ES-I3 (cell line): ENCODE measurements at regions not wholly inside any gene's neighbourhood (a gene's known extent, or its start where the extent isn't known, plus 50 kb on each side); places are given as distances from the start of the nearest gene placed in this dataset.
"Not testable (repeated sequence)": the region's sequence is repeated elsewhere in the genome, so short reads cannot be mapped to it uniquely, and the experiment has no call there.

ENCODE experiments used
- H3K36me3 ChIP-seq: 2 replicates; pipeline ENCODE4 v1.6.1; 2013; ENCODE audit warnings: mild to moderate bottlenecking, low read length, control low read depth, moderate library complexity; ENCODE audit not compliant: insufficient read depth
- H3K4me1 ChIP-seq: 2 replicates; pipeline ENCODE4 v1.6.1; 2013; ENCODE audit warnings: mild to moderate bottlenecking, control low read depth, low read length; ENCODE audit not compliant: insufficient read depth
- H3K9ac ChIP-seq: 2 replicates; pipeline ENCODE4 v1.6.1; 2013; ENCODE audit warnings: low read depth, mild to moderate bottlenecking, low read length, moderate library complexity
- H3K9me3 ChIP-seq: 2 replicates; pipeline ENCODE4 v1.6.1; 2013; ENCODE audit warnings: mild to moderate bottlenecking, low read length, moderate library complexity; ENCODE audit not compliant: control insufficient read depth, insufficient read depth

DNA sequence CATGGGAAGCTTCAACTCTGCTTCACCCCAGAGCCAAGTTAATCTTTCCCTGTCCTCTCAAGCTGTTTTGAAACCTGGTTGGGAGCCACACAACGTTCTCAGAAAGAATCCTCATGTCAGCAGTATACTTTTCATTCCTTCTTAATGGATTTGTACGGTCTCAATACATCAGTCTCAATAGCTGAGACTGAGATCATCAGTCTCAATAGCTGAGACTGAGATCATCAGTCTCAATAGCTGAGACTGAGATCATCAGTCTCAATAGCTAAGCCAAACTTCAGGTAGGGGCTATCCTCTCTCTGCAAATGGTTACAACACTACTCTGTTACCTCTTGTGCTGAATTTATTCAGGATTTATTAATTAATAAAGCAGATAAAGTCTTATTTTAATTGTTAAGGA is 1317.4 kb upstream of the CDH9 start:
- no peaks in the 10 kb centered on the region for H3K9me3 ChIP-seq
- no peak overlapping the region for H3K9ac ChIP-seq
- no peaks in the 10 kb centered on the region for H3K36me3 ChIP-seq
- H3K4me1 ChIP-seq: no peaks in the 10 kb centered on the region

DNA sequence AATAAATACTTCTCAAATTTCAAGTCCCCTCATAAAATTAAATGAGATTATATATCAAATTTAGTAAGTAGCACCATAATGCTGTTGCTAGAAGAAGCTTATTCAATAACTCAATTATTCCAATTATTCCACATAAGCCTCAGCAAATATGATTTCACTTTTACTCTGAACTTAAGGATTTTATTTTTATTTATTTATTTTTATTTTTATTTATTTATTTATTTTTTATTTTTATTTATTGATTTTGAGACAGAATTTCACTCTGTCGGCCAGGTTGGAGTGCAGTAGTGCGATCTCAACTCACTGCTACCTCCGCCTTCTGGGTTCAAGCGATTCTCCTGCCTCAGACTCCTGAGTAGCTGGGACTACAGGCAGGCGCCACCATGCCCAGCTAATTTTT is 1308.3 kb upstream of the CDH9 start:
- no peaks in the 10 kb centered on the region for H3K4me1 ChIP-seq
- H3K9me3 ChIP-seq: no peaks in the 10 kb centered on the region; the same call in 1 of the 2 replicates
- no peaks in the 10 kb centered on the region for H3K36me3 ChIP-seq
- no peak overlapping the region for H3K9ac ChIP-seq

DNA sequence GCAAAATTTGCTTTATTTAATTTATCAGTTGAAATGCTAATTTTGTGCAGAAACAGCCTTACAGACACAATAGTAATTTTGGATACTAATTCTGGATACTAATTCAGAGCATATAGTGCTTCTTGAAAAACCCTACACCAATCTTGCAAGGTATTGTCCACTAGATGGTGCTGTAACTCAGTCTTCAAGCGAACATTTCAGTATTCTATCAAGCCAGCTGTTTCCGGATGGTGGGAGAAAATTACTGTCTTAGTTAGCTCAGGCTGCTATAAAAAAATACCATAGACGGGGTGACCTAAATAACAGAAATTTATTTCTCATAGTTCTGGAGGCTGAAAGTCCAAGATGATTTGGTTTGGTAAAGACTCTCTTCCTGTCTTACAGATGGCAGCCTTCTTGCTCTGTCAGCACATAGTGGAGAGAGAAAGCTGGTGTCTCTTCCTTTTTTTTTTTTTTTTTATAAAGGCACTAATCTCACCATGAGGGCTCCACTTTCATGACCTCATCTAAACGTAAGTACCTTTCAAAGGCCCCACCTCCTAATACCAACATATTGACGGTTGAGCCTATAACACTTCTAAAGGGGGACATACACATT is 1306.5 kb upstream of the CDH9 start:
- Histone ChIP-seq H3K9ac (no peak overlapping the region), H3K36me3 (no peaks in the 10 kb centered on the region), H3K4me1 (no peaks in the 10 kb centered on the region), H3K9me3 (no peaks in the 10 kb centered on the region; the same call in 1 of the 2 replicates)

DNA sequence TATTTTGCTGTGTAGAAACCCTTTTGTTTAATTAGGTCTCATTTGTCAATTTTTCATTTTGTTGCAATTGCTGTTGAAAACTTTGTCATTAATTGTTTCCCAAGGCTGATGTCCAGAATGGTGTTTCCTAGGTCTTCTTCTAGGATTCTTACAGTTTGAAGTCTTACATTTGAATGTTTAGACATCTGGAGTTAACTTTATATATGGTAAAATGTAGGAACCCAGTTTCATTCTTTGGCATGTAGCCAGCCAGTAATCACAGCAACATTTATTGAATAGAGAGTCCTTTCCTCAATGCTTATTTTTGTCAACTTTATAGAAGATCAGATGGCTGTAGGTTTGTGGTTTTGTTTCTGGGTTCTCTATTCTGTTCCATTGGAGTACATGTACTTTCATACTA is 1290.8 kb upstream of the CDH9 start:
- Histone ChIP-seq H3K9ac (no peak overlapping the region), H3K36me3 (no peaks in the 10 kb centered on the region), H3K9me3 (no peaks in the 10 kb centered on the region), H3K4me1 (no peaks in the 10 kb centered on the region)

DNA sequence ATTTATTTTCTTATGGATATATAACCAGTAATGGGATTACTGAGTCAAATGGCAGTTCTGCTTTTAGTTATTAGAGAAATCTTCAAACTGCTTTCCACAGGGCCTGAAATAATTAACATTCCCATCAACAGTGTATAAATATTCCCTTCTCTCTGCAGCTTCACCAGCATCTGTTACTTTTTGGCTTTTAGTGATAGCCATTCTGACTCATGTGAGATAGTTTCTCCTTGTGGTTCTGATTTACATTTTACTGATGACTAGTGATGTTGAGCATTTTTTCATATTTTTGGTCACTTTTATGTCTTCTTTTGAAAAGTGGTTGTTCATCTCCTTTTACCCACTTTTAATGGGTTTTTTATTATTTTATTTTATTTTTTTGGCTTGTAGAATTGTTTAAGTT is 1290.3 kb upstream of the CDH9 start:
- H3K9ac ChIP-seq: no peak overlapping the region
- H3K36me3 ChIP-seq: no peaks in the 10 kb centered on the region
- H3K4me1 ChIP-seq: no peaks in the 10 kb centered on the region
- H3K9me3 ChIP-seq: no peaks in the 10 kb centered on the region

DNA sequence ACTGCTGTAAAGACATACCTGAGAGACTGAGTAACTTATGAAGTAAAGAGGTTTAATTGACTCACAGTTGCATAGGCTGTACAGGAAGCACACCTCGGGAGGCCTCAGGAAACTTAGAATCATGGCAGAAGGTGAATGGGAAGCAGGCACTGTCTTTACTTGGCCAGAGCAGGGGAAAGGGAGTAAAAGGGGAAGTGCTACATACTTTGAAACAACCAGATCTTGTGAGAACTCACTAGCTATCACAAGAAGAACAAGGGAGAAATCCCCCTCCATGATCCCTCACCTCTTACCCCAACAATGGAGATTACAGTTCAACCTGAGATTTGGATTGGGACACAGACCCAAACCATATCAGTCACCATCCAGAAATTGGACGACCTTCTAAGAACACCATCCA is 1285.8 kb upstream of the CDH9 start:
- H3K36me3 ChIP-seq: no peaks in the 10 kb centered on the region
- no peaks in the 10 kb centered on the region for H3K4me1 ChIP-seq
- H3K9ac ChIP-seq: no peak overlapping the region; the same call in 1 of the 2 replicates
- no peaks in the 10 kb centered on the region for H3K9me3 ChIP-seq

DNA sequence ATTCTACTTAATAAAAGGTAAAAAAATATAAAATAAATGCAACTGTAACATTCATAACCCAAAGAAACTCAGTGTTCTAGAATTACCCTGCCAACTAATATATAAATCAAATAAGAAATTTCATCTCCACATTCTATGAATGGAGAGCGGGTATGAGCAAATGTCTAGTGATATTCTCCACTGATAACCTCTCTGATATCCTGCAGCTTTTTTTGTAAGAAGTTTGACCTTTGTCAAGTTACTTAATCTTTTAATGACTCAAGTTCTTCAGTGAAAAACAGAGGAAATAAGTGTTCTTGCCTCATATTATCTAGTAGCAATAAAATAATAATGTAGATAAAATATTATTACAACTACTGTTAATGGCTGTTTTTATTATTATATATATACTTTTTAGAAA is 1275.6 kb upstream of the CDH9 start:
- no peaks in the 10 kb centered on the region for H3K9me3 ChIP-seq
- H3K4me1 ChIP-seq: no peaks in the 10 kb centered on the region
- no peak overlapping the region for H3K9ac ChIP-seq
- H3K36me3 ChIP-seq: no peaks in the 10 kb centered on the region

DNA sequence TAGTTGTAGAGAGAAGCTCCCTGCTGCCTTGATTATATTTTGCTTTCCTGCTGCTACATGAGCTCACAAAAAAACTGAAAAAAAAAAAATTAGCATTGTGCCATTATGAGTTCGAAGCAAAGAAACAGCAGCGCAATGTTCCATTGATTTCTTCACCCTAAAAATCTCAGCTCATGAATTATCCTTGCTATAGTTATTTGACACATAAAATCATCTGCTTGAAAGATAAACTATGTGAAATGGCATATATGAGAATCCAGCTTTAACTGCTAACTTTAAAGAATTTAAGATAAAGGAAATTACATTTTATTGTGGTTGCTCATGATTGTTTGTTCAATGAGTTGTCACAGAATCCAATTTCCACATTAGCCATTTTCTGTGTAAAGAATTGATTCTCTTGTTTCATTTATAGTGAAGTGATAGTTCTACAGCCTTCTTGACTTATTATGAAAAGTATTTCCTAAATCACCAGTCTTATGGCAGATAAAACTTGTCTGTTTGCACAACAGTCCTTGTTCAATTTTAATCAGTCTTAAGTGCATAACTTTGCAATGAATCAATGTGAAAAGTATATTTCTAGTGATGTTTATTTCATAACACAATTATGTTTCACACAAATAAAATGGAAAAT is 1275.0 kb upstream of the CDH9 start:
- H3K4me1 ChIP-seq: no peaks in the 10 kb centered on the region
- no peaks in the 10 kb centered on the region for H3K36me3 ChIP-seq
- no peak overlapping the region for H3K9ac ChIP-seq
- H3K9me3 ChIP-seq: no peaks in the 10 kb centered on the region

DNA sequence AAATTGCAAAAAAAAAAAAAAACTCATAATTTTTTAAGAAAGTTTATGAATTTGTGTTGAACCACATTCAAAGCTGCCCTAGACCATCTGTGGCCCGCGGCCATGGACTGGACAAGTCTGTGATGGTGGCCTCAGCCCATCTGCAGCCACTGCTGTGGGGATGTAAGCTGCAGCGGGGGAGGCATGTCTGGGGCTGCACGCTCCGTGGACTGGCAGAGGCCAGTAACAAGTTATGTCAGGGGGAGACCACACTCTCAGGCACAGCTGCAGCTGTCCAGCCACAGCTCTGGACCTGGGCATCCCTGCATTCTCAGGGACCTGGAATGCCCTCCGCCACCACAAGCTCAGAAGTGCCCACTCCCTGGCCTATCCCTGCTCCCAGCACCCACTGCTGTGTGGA is 1272.3 kb upstream of the CDH9 start:
- no peaks in the 10 kb centered on the region for H3K9me3 ChIP-seq
- no peak overlapping the region for H3K9ac ChIP-seq
- H3K4me1 ChIP-seq: no peaks in the 10 kb centered on the region
- H3K36me3 ChIP-seq: no peaks in the 10 kb centered on the region

DNA sequence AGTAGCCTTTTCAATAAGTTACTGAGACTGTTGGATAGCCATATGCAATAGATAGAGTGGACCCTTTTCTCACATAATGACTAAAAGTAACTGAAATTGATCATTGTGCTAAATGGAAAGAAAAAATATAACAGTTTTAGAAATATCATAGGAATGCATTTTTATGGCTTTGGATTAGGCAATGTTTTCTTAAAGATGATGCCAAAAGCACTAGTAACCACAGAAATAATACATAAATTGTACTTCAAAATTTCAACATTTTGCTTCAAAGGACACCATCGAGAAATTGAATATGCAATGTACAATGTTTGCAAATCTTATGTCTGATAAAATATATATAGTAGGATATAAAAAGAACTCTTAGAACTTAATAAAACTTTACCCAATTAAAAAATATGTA is 1267.5 kb upstream of the CDH9 start:
- no peaks in the 10 kb centered on the region for H3K4me1 ChIP-seq
- no peaks in the 10 kb centered on the region; the same call in 1 of the 2 replicates for H3K9me3 ChIP-seq
- no peak overlapping the region for H3K9ac ChIP-seq
- no peaks in the 10 kb centered on the region for H3K36me3 ChIP-seq

DNA sequence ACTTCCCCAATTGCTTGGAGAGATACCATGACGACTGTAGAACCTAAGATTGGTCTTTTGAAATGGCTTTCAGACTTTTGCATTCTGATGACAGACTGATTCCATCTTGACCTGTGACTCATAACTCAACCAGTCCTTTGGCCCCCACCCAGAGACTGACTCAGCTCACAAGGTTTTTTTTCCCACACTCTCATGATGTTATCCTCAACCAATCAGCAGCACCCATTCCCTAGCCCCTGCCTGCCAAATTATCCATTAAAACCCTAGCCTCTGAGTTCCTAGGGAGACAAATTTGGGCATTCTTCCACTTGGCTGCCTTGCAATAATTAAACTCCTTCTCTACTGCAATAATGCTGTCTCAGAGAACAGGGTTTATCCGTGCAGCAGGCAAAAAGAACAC is 1263.3 kb upstream of the CDH9 start:
- no peaks in the 10 kb centered on the region for H3K4me1 ChIP-seq
- H3K9ac ChIP-seq: no peak overlapping the region
- no peaks in the 10 kb centered on the region for H3K36me3 ChIP-seq
- no peaks in the 10 kb centered on the region; the same call in 1 of the 2 replicates for H3K9me3 ChIP-seq

DNA sequence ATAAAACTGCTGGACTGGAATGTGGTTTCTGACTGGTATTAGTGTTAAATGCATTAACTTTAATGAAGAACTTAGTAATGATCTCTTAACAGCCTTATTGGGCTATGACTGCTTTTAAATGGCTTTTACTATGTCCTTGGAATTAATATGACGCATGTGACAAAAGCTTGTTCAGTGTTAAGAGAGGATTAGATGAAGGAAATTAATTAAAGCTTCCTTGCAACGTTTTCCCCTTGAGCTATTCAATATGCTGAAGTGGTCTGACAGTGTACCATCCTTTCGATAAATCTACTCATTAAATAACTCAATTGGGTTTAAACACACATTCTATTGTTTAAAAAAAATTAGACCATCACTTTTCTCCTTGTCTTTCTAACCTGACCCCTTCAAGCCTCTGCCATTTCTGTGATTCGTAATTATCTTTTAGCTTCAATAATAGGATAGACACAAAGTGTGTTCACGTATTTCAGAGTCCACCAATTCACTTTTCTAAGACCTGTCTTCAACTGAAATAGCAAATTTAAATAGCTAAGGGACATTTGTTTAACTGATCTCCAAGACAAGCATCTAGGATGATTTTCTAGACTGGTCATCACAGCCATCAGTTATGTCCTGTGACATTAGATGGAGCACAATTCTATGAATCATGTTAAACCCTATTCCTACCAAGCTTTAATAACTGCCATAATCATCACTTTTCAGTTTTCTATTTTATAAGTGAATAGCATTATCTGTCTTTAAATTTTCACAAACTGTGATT is 1258.0 kb upstream of the CDH9 start:
- Histone ChIP-seq H3K9ac (no peak overlapping the region), H3K4me1 (no peaks in the 10 kb centered on the region), H3K9me3 (no peaks in the 10 kb centered on the region), H3K36me3 (no peaks in the 10 kb centered on the region)

DNA sequence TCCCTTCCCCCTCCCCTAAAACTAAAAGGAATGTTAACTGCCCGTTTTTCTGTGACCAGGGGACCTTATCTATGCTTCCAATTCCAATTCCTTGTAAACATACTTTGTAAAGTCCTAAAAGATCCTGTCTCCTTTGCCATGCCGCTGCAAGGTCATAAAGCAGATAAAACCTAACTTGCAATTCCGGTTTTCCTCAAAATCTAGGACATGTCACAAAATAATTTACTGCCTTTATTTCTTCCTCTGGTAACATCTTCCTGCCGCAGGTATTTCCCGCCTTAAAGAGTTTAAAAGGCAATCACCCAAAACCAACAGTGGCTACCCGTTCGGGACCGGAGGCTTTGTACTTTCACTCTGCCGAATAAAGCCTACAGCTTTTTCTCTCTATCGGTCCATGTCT is 1248.6 kb upstream of the CDH9 start:
- H3K9me3 ChIP-seq, H3K4me1 ChIP-seq, H3K36me3 ChIP-seq, H3K9ac ChIP-seq: not testable (repeated sequence)

DNA sequence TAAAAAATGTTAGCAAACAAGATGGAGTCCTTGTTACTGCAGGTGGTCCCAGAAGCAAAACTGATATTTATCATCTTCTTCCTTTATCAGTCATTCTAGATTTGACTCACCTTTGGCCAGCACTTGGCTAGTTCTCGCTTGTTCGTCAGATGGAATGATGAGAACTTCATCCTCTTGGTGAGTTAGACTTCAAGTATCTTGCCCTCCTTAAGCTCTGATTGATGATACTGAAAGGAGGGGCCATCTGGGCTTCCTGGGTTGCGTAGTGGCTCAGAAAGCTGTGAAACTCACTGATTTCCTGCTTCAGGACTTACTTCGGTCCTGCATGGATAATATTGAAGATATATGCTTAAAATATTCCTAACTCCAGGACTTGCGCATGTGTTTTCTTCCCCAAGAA is 1248.2 kb upstream of the CDH9 start:
- no peaks in the 10 kb centered on the region for H3K36me3 ChIP-seq
- no peaks in the 10 kb centered on the region for H3K9me3 ChIP-seq
- no peaks in the 10 kb centered on the region for H3K4me1 ChIP-seq
- no peak overlapping the region for H3K9ac ChIP-seq

DNA sequence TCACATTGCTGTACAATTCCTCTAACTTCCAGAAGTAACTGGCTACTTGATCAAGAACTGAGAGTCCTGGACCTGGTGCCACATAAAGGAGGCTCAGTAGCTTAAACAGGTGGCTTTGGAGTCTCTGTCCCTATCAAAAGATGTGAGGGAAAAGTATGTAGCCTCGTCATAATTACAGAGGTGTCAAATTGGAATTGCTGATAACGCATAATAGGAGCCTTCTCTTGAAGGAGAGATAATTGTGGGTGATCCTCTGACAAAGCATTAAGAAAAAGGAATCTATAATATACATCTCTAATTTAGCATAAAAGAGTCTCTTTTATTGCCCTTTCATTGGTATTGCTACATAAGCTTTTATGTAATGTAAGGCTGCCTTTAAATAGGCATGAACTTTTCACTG is 1246.4 kb upstream of the CDH9 start:
- Histone ChIP-seq H3K9me3 (no peaks in the 10 kb centered on the region), H3K4me1 (no peaks in the 10 kb centered on the region)

More for the DNA sequence above, 1246.4 kb upstream of the CDH9 start:
- H3K36me3 ChIP-seq: no peaks in the 10 kb centered on the region
- H3K9ac ChIP-seq: no peak overlapping the region
